GM12873 (cell line): ENCODE measurements at regions not wholly inside any gene's neighbourhood (a gene's known extent, or its start where the extent isn't known, plus 50 kb on each side); places are given as distances from the start of the nearest gene placed in this dataset.

Experiments used
- CTCF ChIP-seq: IDR thresholded peaks from 2 replicates; pipeline ENCODE4 v1.5.1; 2012; ENCODE audit warnings: low read depth, mild to moderate bottlenecking, moderate library complexity, low read length, control low read depth; ENCODE audit not compliant: insufficient read depth; ENCODE audit errors: missing control alignments

- no peak for TF ChIP-seq CTCF
Measured at GRCh38 chr12:73210548-73211204, 938.5 kb downstream of the TRHDE start.

GRCh38 chr12:73220951-73221350, 948.8 kb downstream of the TRHDE start:
- no peak for TF ChIP-seq CTCF

DNA sequence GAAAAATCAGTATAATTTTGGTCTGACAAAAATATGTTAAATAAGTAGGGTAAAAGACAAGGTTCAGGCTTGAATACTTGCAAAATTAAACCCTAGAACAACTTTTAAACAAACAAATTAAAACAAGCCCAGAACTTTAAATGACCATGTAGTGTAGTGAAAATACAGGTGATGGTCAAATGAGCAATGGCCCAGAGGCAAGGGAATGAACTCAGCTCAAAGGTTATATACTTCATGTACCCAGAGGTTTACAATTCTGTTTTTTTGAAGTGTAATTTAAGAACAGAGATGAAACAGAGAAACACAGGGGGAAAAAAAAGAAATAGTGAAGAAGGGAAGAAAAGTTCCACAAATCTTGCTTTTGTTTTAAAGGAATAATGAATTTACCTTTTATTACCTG, 949.2 kb downstream of the TRHDE start:
- TF ChIP-seq CTCF, result no peak

GRCh38 chr12:73221836-73222235, 949.7 kb downstream of the TRHDE start:
- TF ChIP-seq CTCF, result no peak

DNA sequence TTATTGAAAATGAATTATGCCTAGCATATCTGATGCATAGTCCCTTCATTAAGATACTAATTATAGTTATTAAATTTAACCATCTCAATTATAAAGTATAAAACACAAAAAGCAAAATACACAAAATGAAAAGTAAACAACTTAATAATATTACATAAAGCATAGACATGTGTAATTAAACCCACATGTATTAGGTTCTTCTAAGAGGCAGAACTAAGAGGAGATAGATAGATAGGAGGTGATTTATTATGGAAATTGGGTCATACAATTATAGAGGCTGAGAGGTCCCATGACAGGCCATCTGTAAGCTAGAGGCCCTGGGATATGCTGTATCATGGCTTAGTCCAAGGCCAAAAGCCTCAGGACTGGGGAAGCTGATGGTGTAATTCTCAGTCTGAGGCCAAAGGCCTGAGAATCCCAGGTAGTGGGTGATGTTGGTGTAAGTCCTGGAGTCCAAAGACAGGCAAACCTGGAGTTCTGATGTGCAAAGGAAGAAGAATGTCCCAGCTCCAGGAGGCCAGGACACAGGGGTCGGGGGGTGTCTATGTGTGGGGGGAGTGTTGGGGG, 953.3 kb downstream of the TRHDE start:
- no peak for TF ChIP-seq CTCF

- no peak for TF ChIP-seq CTCF
Measured at GRCh38 chr12:73225941-73226340, 953.8 kb downstream of the TRHDE start.

- no peak for TF ChIP-seq CTCF
Measured at GRCh38 chr12:73226593-73226992, 954.4 kb downstream of the TRHDE start.
